ENCODE measurements at regions not wholly inside any gene's neighbourhood (a gene's known extent, or its start where the extent isn't known, plus 50 kb on each side); places are given as distances from the start of the nearest gene placed in this dataset.

DNA sequence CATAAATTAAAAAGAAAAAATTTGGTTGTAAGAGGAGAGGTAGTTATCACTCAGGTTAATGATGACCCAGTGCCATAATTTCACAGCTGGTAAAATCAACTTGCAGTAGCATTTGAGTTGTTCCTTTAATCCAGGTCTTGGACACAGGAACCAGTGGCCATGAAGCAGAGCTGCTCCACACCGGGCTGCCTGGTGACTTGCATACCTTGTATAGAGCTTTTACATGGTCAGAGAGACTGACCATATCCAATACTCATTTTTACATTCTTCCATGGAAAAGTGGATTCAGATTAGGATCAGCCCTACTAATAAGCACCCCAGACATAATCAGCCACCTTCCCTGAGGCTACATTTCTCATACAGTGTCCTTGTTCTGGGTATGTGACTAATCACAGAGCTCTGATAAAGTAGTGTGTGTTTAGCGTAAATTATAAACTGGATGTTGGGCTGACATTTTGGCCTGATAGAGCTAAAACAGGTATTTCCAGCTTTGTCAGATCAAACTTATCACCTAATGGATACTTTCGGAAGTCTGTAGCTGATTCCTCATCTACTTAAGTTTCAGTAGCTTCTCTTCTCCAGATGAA, 77.0 kb upstream of the ZSWIM6 start:
- Histone ChIP-seq H3K9me3 (ENCODE audit: low read depth) (no peaks in the 10 kb centered on the region), H3K9ac (no peak overlapping the region), H2AFZ (replicated peaks) (no peak overlapping the region), H3K4me1 (no peaks in the 10 kb centered on the region), H3K27me3 (no peaks in the 10 kb centered on the region), H3K4me2 (no peak overlapping the region), H3K27ac (no peak overlapping the region), H3K36me3 (no peaks in the 10 kb centered on the region), H4K20me1 (ENCODE audit: low read depth) (no peaks in the 10 kb centered on the region), H3K79me2 (ENCODE audit: low read depth) (no peaks in the 10 kb centered on the region), H3F3A (ENCODE audit: low read depth) (no peaks in the 10 kb centered on the region), H3K4me3 (no peak overlapping the region)
- Mint-ChIP-seq H3K4me1 (no peaks in the 10 kb centered on the region), H3K36me3 (no peaks in the 10 kb centered on the region), H3K4me3 (no peak overlapping the region), H3K9me3 (no peaks in the 10 kb centered on the region), H3K27ac (no peak overlapping the region), H3K27me3 (ENCODE audit: insufficient read depth, low read depth) (peaks cover 8% of the 10 kb centered on the region)
- TF ChIP-seq CTCF (IDR thresholded peaks at IDR 0.05) (no peak), EZH2phosphoT487 (IDR thresholded peaks at IDR 0.05) (no peak), EZH2 (IDR thresholded peaks at IDR 0.05) (no peak)
- DNase-seq (ENCODE audit: low spot score) = no peak

DNA sequence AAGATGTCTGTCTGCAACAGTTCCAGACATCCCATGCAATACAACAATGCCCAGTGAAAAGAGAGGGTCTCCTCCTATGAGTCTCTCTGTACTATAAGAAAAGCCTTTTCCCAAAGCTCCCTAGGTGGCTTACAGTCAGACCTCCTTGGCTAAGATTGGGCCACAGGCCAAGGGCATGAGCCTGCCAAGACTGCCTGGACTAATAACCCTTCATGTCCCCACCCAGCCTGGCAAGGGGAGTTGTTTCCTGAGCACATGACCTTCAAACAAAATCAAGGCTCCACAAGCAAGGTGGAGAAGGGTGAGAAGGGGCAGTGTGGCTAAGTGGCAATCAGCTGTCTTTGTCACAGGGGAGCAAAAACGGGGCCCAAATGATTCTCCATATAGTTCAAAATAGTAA, 75.6 kb upstream of the ZSWIM6 start:
- no peaks in the 10 kb centered on the region for H3K4me1 Mint-ChIP-seq
- no peaks in the 10 kb centered on the region for H3K9me3 Mint-ChIP-seq
- H3K79me2 ChIP-seq (ENCODE audit: low read depth) = no peaks in the 10 kb centered on the region
- H3K36me3 ChIP-seq = no peaks in the 10 kb centered on the region
- H3K4me2 ChIP-seq = no peak overlapping the region
- H4K20me1 ChIP-seq (ENCODE audit: low read depth) = no peaks in the 10 kb centered on the region
- peaks cover 8% of the 10 kb centered on the region for H3K27me3 Mint-ChIP-seq (ENCODE audit: insufficient read depth, low read depth)
- H3K27ac Mint-ChIP-seq = no peak overlapping the region
- no peaks in the 10 kb centered on the region for H3K36me3 Mint-ChIP-seq
- H3K9ac ChIP-seq = no peak overlapping the region
- H3K27ac ChIP-seq = no peak overlapping the region
- no peaks in the 10 kb centered on the region for H3K4me1 ChIP-seq
- no peak overlapping the region for H3K4me3 ChIP-seq
- TF ChIP-seq EZH2 (IDR thresholded peaks at IDR 0.05) = no peak
- no peak for TF ChIP-seq CTCF (IDR thresholded peaks at IDR 0.05)
- TF ChIP-seq EZH2phosphoT487 (IDR thresholded peaks at IDR 0.05) = no peak
- H3K27me3 ChIP-seq = no peaks in the 10 kb centered on the region
- H3K9me3 ChIP-seq (ENCODE audit: low read depth) = no peaks in the 10 kb centered on the region
- no peak for DNase-seq (ENCODE audit: low spot score)
- no peaks in the 10 kb centered on the region for H3F3A ChIP-seq (ENCODE audit: low read depth)
- no peak overlapping the region for H3K4me3 Mint-ChIP-seq
- no peak overlapping the region for H2AFZ ChIP-seq (replicated peaks)

GRCh38 chr5:61257421-61257820, 74.6 kb upstream of the ZSWIM6 start:
- Histone ChIP-seq H3K27ac (no peak overlapping the region), H3K79me2 (ENCODE audit: low read depth) (no peaks in the 10 kb centered on the region), H3K9me3 (ENCODE audit: low read depth) (no peaks in the 10 kb centered on the region), H2AFZ (replicated peaks) (no peak overlapping the region), H3K27me3 (no peaks in the 10 kb centered on the region), H3F3A (ENCODE audit: low read depth) (peaks cover 2% of the 10 kb centered on the region), H3K9ac (no peak overlapping the region), H3K36me3 (no peaks in the 10 kb centered on the region), H3K4me1 (peaks cover 3% of the 10 kb centered on the region), H3K4me2 (no peak overlapping the region), H4K20me1 (ENCODE audit: low read depth) (no peaks in the 10 kb centered on the region), H3K4me3 (no peak overlapping the region)
- peaks cover 8% of the 10 kb centered on the region for H3K27me3 Mint-ChIP-seq (ENCODE audit: insufficient read depth, low read depth)
- no peak for DNase-seq (ENCODE audit: low spot score)
- H3K4me1 Mint-ChIP-seq = peaks cover 5% of the 10 kb centered on the region
- TF ChIP-seq CTCF (IDR thresholded peaks at IDR 0.05) (no peak), EZH2 (IDR thresholded peaks at IDR 0.05) (no peak), EZH2phosphoT487 (IDR thresholded peaks at IDR 0.05) (no peak)
- H3K36me3 Mint-ChIP-seq = no peaks in the 10 kb centered on the region
- no peak overlapping the region for H3K27ac Mint-ChIP-seq
- H3K9me3 Mint-ChIP-seq = no peaks in the 10 kb centered on the region
- no peak overlapping the region for H3K4me3 Mint-ChIP-seq
